AG09319 (cell line): ENCODE measurements at regions not wholly inside any gene's neighbourhood (a gene's known extent, or its start where the extent isn't known, plus 50 kb on each side); places are given as distances from the start of the nearest gene placed in this dataset.

ENCODE experiments used
- DNase-seq: peaks from one replicate; pipeline ENCODE4 v3.0.0-alpha.2; 2010; ENCODE audit warnings: low read depth; ENCODE audit errors: extremely low read depth
- CTCF ChIP-seq: IDR thresholded peaks from 2 replicates; pipeline ENCODE4 v1.5.1; 2011; ENCODE audit warnings: low read depth, mild to moderate bottlenecking, inconsistent platforms, low read length, moderate library complexity

GRCh38 chr1:229194096-229194495, 76.8 kb upstream of the RAB4A start:
- TF ChIP-seq CTCF = no peak
- no peak for DNase-seq

- TF ChIP-seq CTCF = no peak
- no peak for DNase-seq
These were observed 75.7 kb upstream of the RAB4A start for GRCh38 chr1:229195246-229195645.

DNA sequence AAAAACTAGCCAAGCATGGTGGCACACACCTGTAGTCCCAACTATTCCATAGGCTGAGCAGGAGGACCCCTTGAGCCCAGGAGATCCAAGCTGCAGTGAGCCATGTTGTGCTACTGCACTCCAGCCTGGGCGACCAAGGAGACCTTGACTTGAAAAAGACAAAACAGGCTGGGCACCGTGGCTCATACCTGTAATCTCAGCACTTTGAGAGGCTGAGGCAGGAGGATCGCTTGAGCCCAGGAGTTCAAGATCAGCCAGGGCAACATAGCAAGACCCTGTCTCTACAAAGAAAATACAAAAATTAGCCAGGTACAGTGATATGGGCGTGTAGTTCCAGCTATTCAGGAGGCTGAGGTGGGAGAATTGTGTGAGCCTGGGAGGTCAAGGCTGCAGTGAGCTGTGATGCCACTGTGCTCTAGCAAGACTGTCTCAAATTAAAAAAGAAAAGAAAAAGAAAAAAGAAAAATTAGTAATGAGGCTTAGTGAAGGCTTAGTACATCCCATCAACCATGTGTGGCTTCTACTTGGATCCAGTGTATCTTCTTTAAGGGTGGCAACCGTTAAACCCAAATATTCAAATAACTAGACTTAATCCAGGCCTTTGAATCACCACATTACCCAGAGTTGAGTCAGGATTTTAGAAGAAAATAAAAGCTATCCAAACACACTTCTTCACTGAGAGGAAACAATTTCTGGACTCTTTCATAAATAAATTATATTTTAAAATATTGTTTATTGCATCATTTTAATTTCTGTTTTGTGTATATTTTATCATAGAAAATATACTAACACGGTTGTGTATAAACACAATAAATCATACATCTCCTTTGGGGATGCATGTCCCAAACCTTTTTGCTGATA, 74.3 kb upstream of the RAB4A start:
- no peak for TF ChIP-seq CTCF
- DNase-seq = no peak

DNA sequence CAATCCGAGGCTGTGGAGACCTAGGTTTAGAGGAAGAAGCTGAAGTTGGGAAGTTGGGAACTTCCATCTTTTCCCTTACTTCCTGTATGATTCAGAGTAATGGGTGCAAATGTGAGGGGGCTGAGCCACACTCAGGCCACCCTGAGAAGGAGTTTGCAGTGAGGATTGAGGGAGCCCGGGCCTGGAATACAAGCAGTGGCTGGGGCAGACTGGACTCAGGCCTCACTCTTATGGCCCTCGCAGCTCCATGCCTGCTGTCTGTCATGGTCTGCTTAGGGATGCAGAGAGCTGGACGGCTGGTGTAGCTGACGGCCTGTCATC, 73.7 kb upstream of the RAB4A start:
- no peak for DNase-seq
- TF ChIP-seq CTCF = no peak

DNA sequence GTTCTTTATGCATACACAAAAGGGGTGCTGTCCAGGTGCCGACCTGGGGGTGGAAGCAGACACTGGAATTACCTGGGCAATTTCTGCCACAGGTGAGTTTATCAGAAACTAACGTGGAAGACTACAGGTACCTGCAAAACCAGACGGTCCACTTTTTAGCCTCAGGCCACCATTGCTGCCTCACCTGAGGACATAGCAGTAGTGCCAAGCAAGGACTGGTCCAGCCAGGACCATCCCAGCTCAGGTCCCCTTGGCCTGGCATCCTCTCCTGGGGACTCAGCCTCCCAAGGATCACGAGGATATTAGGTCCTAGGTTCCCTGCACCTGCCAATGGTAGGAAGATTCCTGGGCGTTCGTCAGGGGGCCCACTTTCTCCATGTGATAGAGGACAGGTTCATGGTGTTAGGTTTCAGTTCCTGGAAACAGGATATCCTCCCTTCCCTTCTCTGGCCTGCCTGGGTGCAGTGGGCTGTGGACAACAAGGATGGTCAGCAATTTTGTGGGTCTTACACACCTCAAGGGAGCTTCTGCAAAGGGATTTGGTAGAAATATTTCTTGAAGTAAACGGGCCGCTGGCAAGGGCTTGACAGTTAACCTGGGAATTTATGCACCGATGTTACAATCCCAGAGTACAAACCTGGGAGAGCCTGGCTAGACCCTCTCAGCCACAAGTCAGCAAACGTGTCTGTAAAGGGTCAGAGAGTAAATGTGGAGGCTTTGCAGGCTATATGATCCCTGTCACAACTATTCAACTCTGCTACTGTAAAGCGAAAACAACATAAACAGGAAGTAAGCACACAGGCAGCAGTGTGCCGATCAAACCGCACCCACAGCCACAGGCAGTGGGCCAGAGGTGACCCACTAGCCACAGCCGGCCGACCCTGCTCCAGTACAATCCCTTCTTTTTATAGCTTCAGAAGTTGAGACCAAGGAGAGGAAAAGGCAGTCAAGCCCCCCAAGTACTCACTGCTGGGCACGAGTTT, 71.4 kb upstream of the RAB4A start:
- no peak for DNase-seq
- TF ChIP-seq CTCF = no peak

DNA sequence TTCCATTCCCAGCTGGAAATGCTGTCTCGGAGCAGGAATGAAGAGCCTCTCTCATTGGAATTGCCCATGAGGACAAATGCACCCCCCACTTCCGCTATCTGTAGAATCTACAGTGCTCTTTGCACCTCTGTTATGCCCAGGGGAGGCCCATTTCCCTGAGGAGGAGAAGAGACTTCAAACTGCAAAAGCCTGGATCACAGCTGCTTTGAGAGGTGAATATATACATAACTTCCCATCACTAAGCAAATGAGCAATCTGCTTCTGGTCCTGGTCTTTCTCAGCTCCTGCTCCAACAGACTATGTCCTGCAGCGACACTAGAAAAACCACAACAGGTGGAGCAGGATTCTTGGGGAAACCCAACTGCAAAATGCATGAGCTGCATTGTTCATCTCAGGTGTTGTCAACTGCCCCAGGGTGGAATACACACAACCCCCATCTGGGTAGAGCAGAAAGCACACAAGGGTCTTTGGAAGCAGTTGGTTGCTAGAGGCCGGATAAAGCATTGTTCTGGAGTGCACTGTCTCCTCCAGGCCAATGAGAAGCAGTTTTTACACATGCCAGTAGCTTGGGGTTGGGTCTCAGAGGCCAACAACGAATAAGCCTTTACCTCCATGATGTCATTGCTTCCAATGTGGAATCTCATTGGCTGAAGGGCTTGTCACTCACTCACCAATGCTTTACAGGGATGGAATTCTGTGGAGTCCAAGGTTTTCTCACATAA, 67.7 kb upstream of the RAB4A start:
- no peak for DNase-seq
- TF ChIP-seq CTCF = no peak
